Spinal cord (tissue), 9 donors: ENCODE measurements at regions not wholly inside any gene's neighbourhood (a gene's known extent, or its start where the extent isn't known, plus 50 kb on each side); places are given as distances from the start of the nearest gene placed in this dataset.
A peak's percentile ranks its signal among the peaks of the same experiment; 100 is the strongest.

Source experiments
- DNase-seq, 6 donors: peaks; one replicate each; pipeline versions ENCODE4 v3.0.0 to v3.0.0-alpha.2; 2013 to 2015; ENCODE audit warnings: low spot score in 6 of 6, low read depth in 4 of 6
- H3K27ac ChIP-seq: one replicate; pipeline ENCODE4 v1.5.1; 2013; ENCODE audit warnings: low read depth, low read length, control low read depth
- H3K27me3 ChIP-seq: one replicate; pipeline ENCODE4 v1.6.1; 2013; ENCODE audit warnings: low read length; ENCODE audit not compliant: control insufficient read depth, insufficient read depth
- H3K36me3 ChIP-seq: one replicate; pipeline ENCODE4 v1.6.1; 2013; ENCODE audit warnings: low read length; ENCODE audit not compliant: control insufficient read depth, insufficient read depth
- H3K4me1 ChIP-seq: one replicate; pipeline ENCODE4 v1.6.1; 2013; ENCODE audit warnings: low read length; ENCODE audit not compliant: control insufficient read depth, insufficient read depth
- H3K4me3 ChIP-seq: one replicate; pipeline ENCODE4 v1.5.1; 2013; ENCODE audit warnings: low read depth, low read length, control low read depth
- H3K9me3 ChIP-seq: one replicate; pipeline ENCODE4 v1.6.1; 2013; ENCODE audit warnings: low read length; ENCODE audit not compliant: control insufficient read depth, insufficient read depth
- WGBS: methylation state at CpG from one replicate; pipeline ENCODE4 v1.1.5; 2013; ENCODE audit warnings: missing lambda C conversion rate; ENCODE audit not compliant: insufficient coverage; 5-methylcytosine and 5-hydroxymethylcytosine counted together
- donor health status: healthy.

DNA sequence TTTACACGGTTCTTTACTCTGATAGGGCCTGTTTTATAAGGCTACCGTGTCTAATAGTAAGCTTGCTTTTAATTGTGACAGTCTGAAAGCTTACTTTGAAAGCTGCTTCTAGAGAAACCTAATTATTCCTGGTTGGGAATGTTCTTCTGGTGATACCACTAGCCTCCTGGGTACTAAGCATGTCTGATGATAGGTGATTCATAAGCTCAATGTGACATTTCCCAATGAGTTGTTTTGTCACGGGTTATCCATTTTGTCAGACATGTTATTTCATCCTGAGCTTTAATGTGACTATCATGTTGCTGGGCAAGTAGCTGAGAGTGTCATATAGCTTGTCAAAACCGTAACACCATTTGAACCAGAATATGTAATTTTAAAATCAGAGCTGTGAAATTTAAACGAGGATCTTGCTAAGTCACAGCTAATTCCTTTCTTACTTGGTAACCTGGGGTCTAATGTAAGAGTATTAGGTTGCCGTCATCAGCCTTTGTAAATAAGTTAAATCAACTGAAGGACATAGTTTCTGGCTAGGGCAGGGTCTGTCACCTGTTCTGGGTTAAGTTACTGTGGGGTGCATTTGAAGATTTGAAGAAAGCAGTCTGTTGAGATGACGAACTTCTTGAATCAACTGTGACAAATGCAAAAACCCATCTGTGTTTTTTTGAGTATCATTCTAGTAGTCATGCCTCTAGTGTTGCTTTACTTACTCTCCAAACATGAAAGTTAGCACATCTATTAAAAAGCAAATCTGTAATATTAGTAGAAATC, 529.2 kb downstream of the USP25 start:
- peak in 2 of 6 donors; percentile 62 to 73 for DNase-seq
- peak overlapping the region; percentile 7 for H3K27ac ChIP-seq
- no peaks in the 10 kb centered on the region for H3K9me3 ChIP-seq
- H3K36me3 ChIP-seq, result no peaks in the 10 kb centered on the region
- no peaks in the 10 kb centered on the region for H3K4me1 ChIP-seq
- H3K27me3 ChIP-seq, result no peaks in the 10 kb centered on the region
- WGBS, result 100% methylated on average over 2 of the region's 7 CpGs
- H3K4me3 ChIP-seq, result no peak overlapping the region

DNA sequence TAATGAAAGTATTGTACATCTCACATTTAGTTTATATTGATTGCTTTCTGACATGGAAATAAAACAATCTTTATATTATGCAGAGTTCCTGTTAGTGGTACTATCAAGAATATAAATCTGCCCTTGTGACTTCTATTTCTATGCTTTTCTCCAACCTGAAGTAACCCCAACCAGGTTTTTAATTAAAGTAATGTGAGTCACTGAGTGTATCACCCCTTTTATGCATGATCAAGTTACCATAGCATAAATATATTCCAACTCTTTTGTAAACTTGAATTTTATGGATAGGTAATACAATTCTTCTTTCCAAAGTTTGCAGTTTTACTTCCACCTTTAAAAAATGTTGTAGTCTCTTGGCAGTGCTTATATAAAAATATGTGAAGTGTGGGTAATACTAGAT, 532.3 kb downstream of the USP25 start:
- Histone ChIP-seq H3K36me3 (no peaks in the 10 kb centered on the region), H3K9me3 (no peaks in the 10 kb centered on the region), H3K4me3 (no peak overlapping the region), H3K27ac (no peak overlapping the region), H3K4me1 (no peaks in the 10 kb centered on the region), H3K27me3 (no peaks in the 10 kb centered on the region)
- DNase-seq, result no peak

DNA sequence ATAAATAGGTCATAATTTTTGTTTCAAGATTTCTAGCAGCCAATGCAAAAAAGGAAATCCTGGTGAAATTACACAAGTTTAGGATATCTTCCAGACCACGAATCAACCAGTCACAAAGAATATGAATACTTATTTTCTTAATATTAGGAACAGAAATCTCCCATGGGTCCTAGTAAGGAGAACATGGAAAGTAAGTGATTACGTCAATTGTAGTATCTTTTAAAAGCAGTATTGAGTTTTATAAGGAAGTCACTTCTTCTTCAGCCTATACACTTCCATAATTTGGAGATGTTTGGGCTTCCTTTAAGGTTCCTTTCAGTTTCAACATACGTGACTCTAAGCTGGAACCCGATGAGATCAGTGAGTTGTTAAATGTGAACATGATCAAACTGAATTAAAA, 534.5 kb downstream of the USP25 start:
- Histone ChIP-seq H3K9me3 (no peaks in the 10 kb centered on the region), H3K4me3 (no peak overlapping the region), H3K36me3 (no peaks in the 10 kb centered on the region), H3K4me1 (no peaks in the 10 kb centered on the region), H3K27ac (no peak overlapping the region), H3K27me3 (no peaks in the 10 kb centered on the region)
- no peak for DNase-seq
- no CpG with 5 or more reads among the region's 4 CpGs for WGBS

DNA sequence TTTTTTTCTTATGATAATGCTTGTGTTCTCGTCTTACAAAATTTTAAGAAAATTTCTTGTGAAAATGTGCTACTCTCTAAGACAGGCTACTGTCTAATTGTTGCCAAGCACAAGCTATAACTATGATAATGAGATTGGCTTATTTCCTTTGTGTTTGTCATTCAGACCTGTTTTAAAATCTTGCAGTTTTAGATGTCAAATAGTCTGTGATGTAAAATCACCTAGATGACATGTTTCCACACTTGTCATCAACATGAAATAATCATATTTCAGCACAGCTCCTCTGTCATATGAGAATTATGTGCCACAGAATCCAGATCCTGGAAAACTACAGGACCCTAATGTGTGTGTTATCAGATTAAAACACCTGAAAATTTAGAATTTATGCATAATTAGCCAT, 539.7 kb downstream of the USP25 start:
- DNase-seq, result peak in 1 of 6 donors; percentile 29
- no peak overlapping the region for H3K27ac ChIP-seq
- H3K36me3 ChIP-seq, result no peaks in the 10 kb centered on the region
- H3K4me3 ChIP-seq, result no peak overlapping the region
- WGBS, result no CpG with 5 or more reads among the region's 1 CpG
- no peaks in the 10 kb centered on the region for H3K27me3 ChIP-seq
- H3K9me3 ChIP-seq, result no peaks in the 10 kb centered on the region
- no peaks in the 10 kb centered on the region for H3K4me1 ChIP-seq

DNA sequence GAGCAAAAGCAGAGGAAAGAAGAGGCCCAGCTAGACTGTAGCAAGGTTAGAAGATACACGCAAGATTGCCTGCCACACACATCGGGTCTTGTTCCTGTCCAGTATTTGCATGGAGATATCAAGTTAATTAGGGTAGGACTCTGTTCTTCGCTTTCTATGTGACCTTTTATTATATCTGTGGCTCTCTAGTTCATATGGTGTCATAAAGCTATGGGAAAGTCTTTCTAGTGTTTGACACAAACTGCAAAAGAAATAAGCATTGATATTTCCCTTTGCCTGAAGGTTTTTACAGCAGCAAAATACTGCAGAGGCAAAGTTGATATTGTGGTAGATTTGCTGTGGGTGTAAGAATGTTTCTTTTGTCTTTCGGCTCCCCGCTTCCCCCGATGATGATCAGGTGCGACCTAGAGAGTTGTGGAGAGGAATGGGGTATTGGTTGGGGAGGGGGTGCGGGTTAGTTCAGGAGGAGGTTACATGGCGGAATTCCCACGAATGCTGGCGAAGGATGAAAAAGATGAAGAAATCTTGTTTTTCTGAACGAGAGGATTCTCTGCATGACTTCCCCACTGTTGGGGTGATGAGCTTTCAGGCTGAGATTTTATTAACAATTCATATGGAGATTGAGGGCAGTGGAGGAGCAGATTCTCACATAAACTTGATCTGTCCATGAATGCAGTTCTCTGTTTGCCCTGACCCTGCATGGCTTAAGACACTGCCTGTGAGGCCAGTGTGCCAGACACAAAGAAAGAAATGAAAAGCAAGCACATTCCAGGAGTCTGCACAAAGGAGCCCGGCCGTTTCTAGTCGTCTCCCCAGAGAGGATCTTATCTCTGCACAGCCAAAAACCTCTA, 550.2 kb downstream of the USP25 start:
- peak overlapping the region; percentile 17 for H3K4me3 ChIP-seq
- H3K9me3 ChIP-seq, result no peaks in the 10 kb centered on the region
- H3K4me1 ChIP-seq, result no peaks in the 10 kb centered on the region
- H3K27me3 ChIP-seq, result no peaks in the 10 kb centered on the region
- peak overlapping the region; percentile 89 for H3K27ac ChIP-seq
- WGBS, result 1% methylated on average over 10 of the region's 15 CpGs
- DNase-seq, result peak in 4 of 6 donors; percentile 83 to 94 (median 90)
- no peaks in the 10 kb centered on the region for H3K36me3 ChIP-seq

DNA sequence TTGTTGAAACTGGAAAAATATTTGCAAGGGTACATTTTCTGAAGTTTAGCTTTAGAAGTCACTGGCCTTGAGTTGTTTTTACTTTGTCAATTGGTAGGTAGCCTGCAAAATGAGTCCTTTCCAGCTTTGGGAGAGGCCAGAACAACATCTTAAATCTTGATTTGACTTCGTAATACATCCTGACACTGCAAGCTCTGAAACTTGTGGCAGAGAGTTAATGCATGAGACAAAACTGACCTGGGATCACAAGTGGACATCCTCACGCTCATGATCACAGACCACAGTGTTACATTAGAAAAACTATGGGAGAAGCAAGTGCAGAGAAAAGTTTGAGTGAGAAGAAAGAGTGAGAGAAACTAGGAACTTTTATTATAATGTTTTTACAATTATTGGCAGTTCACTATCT, 550.9 kb downstream of the USP25 start:
- DNase-seq, result peak in 2 of 6 donors; percentile 77 to 81
- H3K4me3 ChIP-seq, result peak overlapping the region; percentile 17
- H3K36me3 ChIP-seq, result no peaks in the 10 kb centered on the region
- WGBS, result 0% methylated on average over 1 of the region's 2 CpGs
- peak overlapping the region; percentile 89 for H3K27ac ChIP-seq
- H3K9me3 ChIP-seq, result no peaks in the 10 kb centered on the region
- H3K4me1 ChIP-seq, result no peaks in the 10 kb centered on the region
- no peaks in the 10 kb centered on the region for H3K27me3 ChIP-seq

DNA sequence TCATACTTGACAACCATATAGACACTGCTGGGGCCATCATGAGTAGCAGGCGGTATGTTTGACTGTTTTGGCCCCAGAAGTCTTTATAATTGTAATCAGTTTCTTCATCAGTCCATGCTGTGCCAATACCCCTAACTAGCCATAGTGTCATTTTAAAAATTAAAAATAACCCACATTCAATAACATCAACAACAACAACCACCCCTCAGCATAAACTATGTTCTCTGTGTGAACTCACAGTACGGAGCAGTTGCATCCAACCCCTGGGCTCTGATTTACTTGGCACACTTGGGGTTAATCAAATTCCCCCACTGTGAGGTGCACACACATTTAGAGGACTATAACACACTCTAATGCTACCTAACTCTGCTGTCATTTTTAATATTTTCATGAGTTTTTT, 553.7 kb downstream of the USP25 start:
- 80% methylated on average over 1 of the region's 2 CpGs for WGBS
- H3K27ac ChIP-seq, result peak overlapping the region; percentile 89

DNA sequence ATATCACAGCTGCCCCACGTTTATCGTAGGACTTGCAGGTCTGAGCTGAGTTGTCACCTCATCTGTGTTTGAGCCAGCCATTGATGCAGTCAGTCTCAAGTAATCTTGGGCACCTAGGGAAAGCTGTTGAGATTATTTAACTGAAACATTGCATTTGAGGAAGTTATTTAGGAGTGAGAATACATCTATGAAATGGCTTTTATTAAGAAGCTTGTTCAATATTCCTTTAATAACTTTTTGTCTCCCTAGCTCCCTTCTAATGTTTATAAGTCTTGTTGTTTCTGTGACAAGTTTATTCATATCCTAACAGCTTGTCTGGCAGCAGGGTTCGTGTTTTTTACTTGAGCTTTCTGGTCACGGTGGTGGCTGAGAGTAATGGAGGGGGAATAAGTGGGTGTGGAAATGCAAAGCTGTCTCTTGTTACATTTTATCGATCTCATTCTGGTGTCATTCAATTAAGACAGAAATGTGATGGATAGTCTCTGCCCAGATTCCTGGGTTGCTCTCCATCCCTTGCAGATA, 555.9 kb downstream of the USP25 start:
- H3K36me3 ChIP-seq, result no peaks in the 10 kb centered on the region
- peak overlapping the region; percentile 65 for H3K27ac ChIP-seq
- no peaks in the 10 kb centered on the region for H3K9me3 ChIP-seq
- WGBS, result no CpG with 5 or more reads among the region's 5 CpGs
- no peaks in the 10 kb centered on the region for H3K27me3 ChIP-seq
- H3K4me1 ChIP-seq, result no peaks in the 10 kb centered on the region
- peak in 2 of 6 donors; percentile 90 to 94 for DNase-seq
- H3K4me3 ChIP-seq, result no peak overlapping the region

More for the DNA sequence above, 553.7 kb downstream of the USP25 start:
- H3K27me3 ChIP-seq, result no peaks in the 10 kb centered on the region
- no peak overlapping the region for H3K4me3 ChIP-seq
- H3K4me1 ChIP-seq, result no peaks in the 10 kb centered on the region
- no peaks in the 10 kb centered on the region for H3K36me3 ChIP-seq
- DNase-seq, result peak in 2 of 6 donors; percentile 43 to 66
- no peaks in the 10 kb centered on the region for H3K9me3 ChIP-seq

DNA sequence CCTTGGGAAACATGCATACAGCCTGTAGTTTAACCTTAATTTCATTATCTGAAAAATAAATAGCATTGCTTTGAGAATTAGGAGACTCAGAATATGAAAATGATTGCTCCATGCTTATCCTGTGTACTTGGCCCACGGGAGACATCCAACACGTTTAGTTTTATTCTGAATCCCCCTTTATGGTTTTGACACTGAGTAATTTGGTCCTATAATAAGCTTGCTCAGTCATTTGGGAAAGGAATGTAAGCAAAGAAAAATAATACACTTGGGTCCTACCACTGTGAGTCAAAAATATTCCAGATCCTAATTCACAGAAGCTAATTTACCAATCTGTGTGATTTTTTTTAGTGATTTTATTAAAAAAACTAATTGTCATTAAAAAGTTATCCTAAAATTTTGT, 557.3 kb downstream of the USP25 start:
- H3K27ac ChIP-seq, result no peak overlapping the region
- peak in 1 of 6 donors; percentile 86 for DNase-seq
- H3K36me3 ChIP-seq, result no peaks in the 10 kb centered on the region
- WGBS, result no CpG with 5 or more reads among the region's 2 CpGs
- H3K9me3 ChIP-seq, result no peaks in the 10 kb centered on the region
- no peaks in the 10 kb centered on the region for H3K4me1 ChIP-seq
- H3K4me3 ChIP-seq, result no peak overlapping the region
- no peaks in the 10 kb centered on the region for H3K27me3 ChIP-seq
